Thyroid gland (tissue), 4 donors: ENCODE measurements at regions not wholly inside any gene's neighbourhood (a gene's known extent, or its start where the extent isn't known, plus 50 kb on each side); places are given as distances from the start of the nearest gene placed in this dataset.
"Not testable (repeated sequence)": the region's sequence is repeated elsewhere in the genome, so short reads cannot be mapped to it uniquely, and the experiment has no call there.

Experiments used
- CTCF ChIP-seq, 6 experiments: fragments of 200-600 bp in 3 of 6; fragments of 450-650 bp in 3 of 6; sonication (generic) in 3 of 6; IDR thresholded peaks; one replicate each; pipeline ENCODE4 v1.5.1; 2016 to 2019; ENCODE audit warnings: antibody characterized with exemption in 6 of 6, mild to moderate bottlenecking in 2 of 6, inconsistent platforms in 1 of 6, moderate library complexity in 1 of 6
- POLR2A ChIP-seq, 2 donors: fragments of 450-650 bp; IDR thresholded peaks; one replicate each; pipeline ENCODE4 v1.6.1; 2017; ENCODE audit warnings: antibody characterized with exemption in 2 of 2, mild to moderate bottlenecking in 2 of 2, moderate library complexity in 1 of 2

GRCh38 chr2:90237923-90238361 is 1546.5 kb downstream of the RPIA start:
- not testable (repeated sequence) for TF ChIP-seq CTCF, POLR2A (IDR thresholded peaks at IDR 0.05)
